ENCODE measurements at regions not wholly inside any gene's neighbourhood (a gene's known extent, or its start where the extent isn't known, plus 50 kb on each side); places are given as distances from the start of the nearest gene placed in this dataset.

- TF ChIP-seq CTCF (IDR thresholded peaks at IDR 0.05; ENCODE audit: low read length) (no peak), EZH2 (IDR thresholded peaks at IDR 0.05; ENCODE audit: borderline replicate concordance, low read length) (no peak)
These were observed 1378.7 kb downstream of the AACS start for GRCh38 chr12:126443977-126444376.
